NCI-H2029 (cell line): ENCODE measurements at regions not wholly inside any gene's neighbourhood (a gene's known extent, or its start where the extent isn't known, plus 50 kb on each side); places are given as distances from the start of the nearest gene placed in this dataset.
"Not testable (repeated sequence)": the region's sequence is repeated elsewhere in the genome, so short reads cannot be mapped to it uniquely, and the experiment has no call there.

Experiments
- DNase-seq: peaks from one replicate; lab custom pipeline; 2025; lab: John Stamatoyannopoulos, UW

DNA sequence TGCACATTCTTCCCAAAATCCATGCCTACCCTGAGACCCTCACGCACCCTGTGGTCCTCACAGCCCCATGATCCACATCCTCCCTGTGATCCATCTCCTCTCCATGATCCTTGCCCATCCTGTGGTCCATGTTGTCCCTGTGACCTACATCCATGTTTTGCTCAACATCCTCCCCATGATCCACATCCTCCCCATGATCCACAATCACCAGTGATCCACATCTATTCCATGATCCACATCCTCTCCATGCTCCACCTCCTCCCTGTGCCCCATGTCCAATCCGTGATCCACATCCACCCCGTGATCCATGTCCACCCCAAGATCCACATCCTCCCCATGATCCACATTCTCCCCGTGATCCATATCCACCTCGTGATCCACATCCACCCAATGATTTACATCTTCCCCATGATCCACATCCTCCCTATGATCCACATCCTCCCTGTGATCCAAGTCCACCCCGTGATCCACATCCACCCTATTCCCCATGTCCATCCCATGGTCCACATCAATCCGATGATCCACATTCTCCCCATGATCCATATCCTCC is 281.2 kb downstream of the MYCN start:
- DNase-seq: no peak

DNA sequence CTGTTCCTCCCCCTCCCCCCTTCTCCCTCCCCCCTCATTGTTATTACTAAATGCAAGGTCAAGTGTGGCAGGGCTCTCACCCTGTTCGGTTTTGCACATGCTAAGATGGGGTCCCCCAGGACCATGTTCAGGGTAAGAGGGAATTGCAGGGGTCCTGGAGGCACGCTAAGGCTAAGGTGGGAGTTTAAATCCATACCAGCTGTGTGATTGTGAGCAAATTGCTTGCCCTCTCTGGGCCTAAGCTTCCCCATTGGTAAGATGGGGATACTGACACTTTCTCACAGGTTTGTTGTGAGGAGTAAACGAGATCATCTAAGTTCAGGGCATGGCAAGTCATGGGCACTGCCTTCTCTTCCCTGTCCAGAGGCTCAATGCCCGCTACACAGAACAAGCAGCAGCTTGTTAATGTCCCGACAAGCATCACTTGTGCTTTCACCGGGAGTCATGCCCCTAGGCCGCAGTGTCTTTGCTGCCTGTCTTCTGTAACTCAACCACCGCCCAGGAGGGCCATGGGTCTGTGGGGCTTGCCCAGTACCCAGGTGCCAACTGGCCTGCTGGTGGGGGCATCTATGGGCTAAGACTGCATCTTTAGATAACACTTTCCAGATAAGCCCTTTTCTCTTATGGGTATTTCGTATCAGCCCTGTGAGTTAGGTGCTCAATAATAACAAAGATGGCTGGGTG is 279.1 kb downstream of the MYCN start:
- no peak for DNase-seq

DNA sequence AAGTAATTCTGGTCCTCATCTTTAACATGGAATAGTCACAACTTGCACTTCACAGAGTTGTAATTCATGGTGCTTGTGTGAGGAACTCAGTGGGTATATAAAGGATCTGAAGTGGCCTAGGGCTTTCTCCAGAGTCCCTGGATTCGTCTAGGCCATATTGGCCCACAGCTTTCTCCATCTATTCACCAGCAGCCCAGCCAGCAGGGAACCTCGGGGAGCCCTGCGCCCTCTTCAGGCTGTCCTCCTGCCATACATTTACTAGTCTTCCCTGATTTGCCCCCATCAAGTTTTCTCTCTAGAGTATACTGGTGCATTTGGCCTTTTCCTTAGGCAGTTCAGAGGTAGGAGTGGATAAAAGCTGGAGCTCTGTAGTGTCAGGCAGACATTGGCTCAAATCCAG is 278.3 kb downstream of the MYCN start:
- no peak for DNase-seq

DNA sequence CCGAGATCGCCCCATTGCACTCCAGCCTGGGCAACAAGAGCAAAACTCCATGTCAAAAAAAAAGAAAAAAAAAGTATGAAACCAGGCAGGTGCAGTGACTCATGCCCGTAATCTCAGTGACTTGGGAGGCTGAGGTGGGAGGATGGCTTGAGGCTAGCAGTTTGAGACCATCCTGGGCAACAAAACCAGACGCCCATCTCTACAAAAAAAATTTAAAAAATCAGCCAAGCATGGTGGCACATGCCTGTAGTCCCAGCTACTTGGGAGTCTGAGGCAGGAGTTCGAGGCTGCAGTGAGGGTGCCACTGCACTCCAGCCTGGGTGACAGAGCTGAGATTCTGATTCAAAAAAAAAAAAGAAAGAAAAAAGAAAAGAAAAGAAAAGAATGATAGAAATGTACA is 277.8 kb downstream of the MYCN start:
- DNase-seq: no peak

DNA sequence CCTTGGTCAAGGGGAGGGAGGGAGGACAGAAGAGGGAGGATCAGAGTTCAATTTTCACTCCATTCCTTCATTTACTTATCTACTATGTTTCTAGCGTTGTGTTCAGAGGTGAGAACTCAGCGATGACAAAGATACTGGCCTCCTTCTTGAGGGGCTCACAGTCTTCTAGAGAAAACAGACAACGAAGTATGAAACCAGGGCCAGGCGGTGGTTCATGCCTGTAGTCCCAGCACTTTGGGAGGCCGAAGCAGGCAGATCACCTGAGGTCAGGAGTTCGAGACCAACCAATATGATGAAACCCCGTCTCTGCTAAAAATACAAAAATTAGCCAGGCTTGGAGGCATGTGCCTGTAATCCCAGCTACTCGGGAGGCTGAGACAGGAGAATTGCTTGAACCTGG is 277.4 kb downstream of the MYCN start:
- not testable (repeated sequence) for DNase-seq

DNA sequence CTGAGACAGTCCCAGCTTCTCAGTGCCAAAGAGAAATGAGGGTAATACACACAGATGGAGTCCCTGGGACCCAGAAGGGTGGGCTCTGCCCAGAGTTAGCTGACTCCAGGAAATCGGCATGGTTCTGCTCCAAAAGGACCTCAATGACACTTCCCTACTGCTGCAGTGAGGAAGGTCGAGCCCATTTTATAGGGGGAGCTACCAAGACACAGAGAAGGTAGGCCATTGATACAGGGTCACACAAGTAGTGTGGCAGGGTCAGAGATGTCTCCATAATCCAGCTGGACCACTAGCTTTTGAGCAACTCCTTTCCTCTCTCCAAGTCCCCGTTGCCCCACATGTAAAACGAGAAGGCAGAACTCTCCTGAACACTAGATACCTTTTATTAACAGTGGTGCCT is 276.9 kb downstream of the MYCN start:
- DNase-seq: no peak

GRCh38 chr2:16216558-16216945 is 276.2 kb downstream of the MYCN start:
- DNase-seq: no peak

DNA sequence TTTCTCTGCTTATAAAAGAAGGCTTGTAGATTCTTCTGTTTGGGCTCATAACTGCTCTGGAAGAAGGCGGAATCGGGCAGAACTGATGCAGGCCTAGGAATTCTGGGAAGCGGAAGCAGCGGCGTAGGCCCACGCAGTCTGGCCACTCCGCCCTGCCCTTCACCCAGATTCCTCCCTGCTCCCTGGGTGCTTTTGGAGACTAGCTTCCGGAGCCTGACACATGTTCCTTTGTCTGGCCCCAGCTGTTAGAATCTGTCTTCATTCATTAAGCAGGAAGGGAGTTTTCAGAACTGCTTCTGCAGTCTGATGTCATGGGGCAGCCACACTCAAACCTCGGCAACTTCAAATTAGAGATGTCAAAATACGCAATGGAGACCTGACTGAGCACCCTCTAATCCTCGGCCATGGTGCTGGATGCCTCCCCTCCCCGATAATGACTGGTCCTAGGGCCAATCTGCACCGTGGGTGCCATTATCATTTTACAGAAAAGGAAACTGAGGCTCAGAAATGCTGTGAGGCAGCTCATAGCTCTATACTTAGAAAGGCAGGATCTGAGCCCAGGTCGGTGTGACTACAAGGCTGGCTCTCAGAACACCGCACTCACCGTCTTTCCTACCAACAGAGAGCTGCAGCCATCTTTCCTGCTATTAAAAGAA is 275.7 kb downstream of the MYCN start:
- no peak for DNase-seq

GRCh38 chr2:16214861-16215260 is 274.5 kb downstream of the MYCN start:
- no peak for DNase-seq

DNA sequence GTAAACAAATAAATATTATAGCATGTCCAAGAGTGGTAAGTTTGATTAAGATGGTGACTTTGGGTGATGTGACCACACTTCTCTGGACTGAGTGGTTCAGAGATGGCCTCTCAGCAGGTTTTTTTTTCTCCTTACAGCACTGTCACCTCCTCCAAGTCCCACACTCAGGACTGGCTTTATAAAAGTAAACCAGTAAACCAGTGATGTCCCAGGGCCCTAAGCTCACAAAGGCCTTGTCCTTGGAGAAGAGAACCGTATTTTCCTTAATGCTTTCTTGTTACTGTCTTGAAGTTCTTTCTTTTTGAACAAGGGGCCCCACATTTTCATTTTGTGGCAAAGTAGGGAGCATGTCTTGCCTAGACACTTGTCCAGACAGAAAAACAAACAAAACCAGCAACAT is 274.0 kb downstream of the MYCN start:
- DNase-seq: no peak

- DNase-seq: no peak
These were observed 272.0 kb downstream of the MYCN start for GRCh38 chr2:16212321-16212720.

GRCh38 chr2:16211341-16211740 is 271.0 kb downstream of the MYCN start:
- DNase-seq: no peak

GRCh38 chr2:16210841-16211240 is 270.5 kb downstream of the MYCN start:
- no peak for DNase-seq

GRCh38 chr2:16209799-16210198 is 269.4 kb downstream of the MYCN start:
- DNase-seq: no peak

- no peak for DNase-seq
These were observed 268.6 kb downstream of the MYCN start for GRCh38 chr2:16208921-16209320.

GRCh38 chr2:16208241-16208797 is 268.0 kb downstream of the MYCN start:
- no peak for DNase-seq

DNA sequence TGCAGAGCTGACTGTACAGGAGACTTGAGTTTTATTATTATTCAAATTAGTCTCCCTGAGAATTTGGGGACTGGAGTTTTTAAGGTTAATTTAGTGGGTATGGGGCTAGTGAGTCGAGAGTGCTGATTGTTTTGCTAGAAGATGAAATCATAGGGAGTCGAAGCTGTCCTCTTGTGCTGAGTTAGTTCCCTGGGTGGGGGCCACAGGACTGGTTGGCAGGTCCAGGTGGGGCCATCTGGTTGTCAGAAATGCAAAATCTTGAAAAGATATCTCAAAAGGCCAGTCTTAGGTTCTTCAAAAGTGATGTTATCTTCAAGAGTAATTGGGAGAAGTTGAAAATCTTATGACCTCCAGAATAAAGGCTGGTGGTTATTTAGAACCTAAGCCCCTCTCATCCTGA is 267.3 kb downstream of the MYCN start:
- no peak for DNase-seq

DNA sequence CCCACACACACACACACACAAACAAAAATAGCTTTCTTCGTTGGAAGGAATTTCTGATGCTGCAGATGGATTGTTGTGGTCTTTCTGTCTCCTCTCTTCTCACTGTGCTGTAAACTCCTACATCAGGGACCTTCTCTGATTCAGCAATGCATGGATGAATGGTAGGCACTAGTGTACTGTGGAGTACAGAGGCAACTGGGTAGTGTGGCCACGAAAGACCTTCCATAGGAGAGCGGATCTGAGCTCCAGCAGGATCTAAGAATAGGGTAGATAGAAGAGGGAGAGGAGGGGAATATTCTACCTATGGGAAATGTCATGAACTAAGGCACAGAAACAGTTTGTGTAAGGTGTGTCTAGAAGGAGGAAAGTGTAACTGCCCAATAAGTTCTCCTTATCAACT is 266.8 kb downstream of the MYCN start:
- DNase-seq: no peak

GRCh38 chr2:16206191-16206944 is 266.0 kb downstream of the MYCN start:
- no peak for DNase-seq

GRCh38 chr2:16205631-16206030 is 265.3 kb downstream of the MYCN start:
- no peak for DNase-seq

- DNase-seq: no peak
These were observed 264.7 kb downstream of the MYCN start for GRCh38 chr2:16204886-16205620.

- DNase-seq: no peak
These were observed 263.9 kb downstream of the MYCN start for GRCh38 chr2:16204251-16204650.
